AG04449 (cell line): ENCODE measurements at regions not wholly inside any gene's neighbourhood (a gene's known extent, or its start where the extent isn't known, plus 50 kb on each side); places are given as distances from the start of the nearest gene placed in this dataset.

Source experiments
- CTCF ChIA-PET: fragments of 350-600 bp; formaldehyde crosslinking; extraction: SDS; loops from one replicate; lab custom pipeline; 2021; ENCODE audit warnings: antibody characterized with exemption; lab: Yijun Ruan, JAX
- POLR2A ChIA-PET: fragments of 400-600, 350-600 bp; formaldehyde crosslinking; extraction: SDS; loops from one replicate; lab custom pipeline; 2020; ENCODE audit warnings: antibody characterized with exemption, inconsistent platforms; lab: Yijun Ruan, JAX
- DNase-seq: peaks from one replicate; pipeline ENCODE4 v3.0.0-alpha.2; 2010; ENCODE audit warnings: low read depth, low spot score
- H3K4me3 ChIP-seq: 2 replicates; pipeline ENCODE4 v1.5.1; 2011; ENCODE audit warnings: low read depth, mild to moderate bottlenecking, control low read depth, low read length
- CTCF ChIP-seq: IDR thresholded peaks from one replicate; pipeline ENCODE4 v1.5.1; 2011; ENCODE audit warnings: mild to moderate bottlenecking, moderate library complexity, low read length, control low read depth, inconsistent platforms; ENCODE audit not compliant: insufficient read depth; ENCODE audit errors: missing control alignments

GRCh38 chr3:150317469-150317868 lies 90.6 kb upstream of the TSC22D2 start:
- DNase-seq, result no peak
- no peak overlapping the region for H3K4me3 ChIP-seq
- ChIA-PET POLR2A (no interaction called here), CTCF (interaction anchor here (1.2 to 1.4 kb wide), 2 partner anchors 10 to 381 kb away, joined by 3 read pairs; no protein-coding TSS in a partner anchor)
- no peak for TF ChIP-seq CTCF

- POLR2A ChIA-PET, result no interaction called here
- no peak for TF ChIP-seq CTCF
- CTCF ChIA-PET, result interaction anchor here (0.6 to 2.3 kb wide), 3 partner anchors 13 to 23 kb away, joined by 3 to 7 read pairs (median 5); no protein-coding TSS in a partner anchor
- no peak for DNase-seq
- no peak overlapping the region for H3K4me3 ChIP-seq
Measured at GRCh38 chr3:150315721-150316120, 92.4 kb upstream of the TSC22D2 start.

- TF ChIP-seq CTCF, result no peak
- H3K4me3 ChIP-seq, result no peak overlapping the region
- DNase-seq, result no peak
- ChIA-PET CTCF (interaction anchor here (1.4 to 2.3 kb wide), 3 partner anchors 10 to 21 kb away, joined by 3 to 7 read pairs (median 5); no protein-coding TSS in a partner anchor), POLR2A (no interaction called here)
Measured at GRCh38 chr3:150314248-150315004, 93.7 kb upstream of the TSC22D2 start.

GRCh38 chr3:150312018-150312657 lies 96.0 kb upstream of the TSC22D2 start:
- ChIA-PET CTCF (interaction anchor here (0.8 kb wide), 1 partner anchor 91 kb away, joined by 3 read pairs; no protein-coding TSS in a partner anchor), POLR2A (no interaction called here)
- no peak for TF ChIP-seq CTCF
- DNase-seq, result no peak
- no peak overlapping the region for H3K4me3 ChIP-seq

- ChIA-PET CTCF (interaction anchor here (0.8 to 1.3 kb wide), 4 partner anchors 12 to 90 kb away, joined by 3 to 4 read pairs (median 3); no protein-coding TSS in a partner anchor), POLR2A (no interaction called here)
- no peak for DNase-seq
- no peak overlapping the region for H3K4me3 ChIP-seq
- no peak for TF ChIP-seq CTCF
Measured at GRCh38 chr3:150311156-150311555, 96.9 kb upstream of the TSC22D2 start.

- CTCF ChIA-PET, result interaction anchor here (1.3 kb wide), 1 partner anchor 68 kb away, joined by 3 read pairs; no protein-coding TSS in a partner anchor
- DNase-seq, result no peak
- H3K4me3 ChIP-seq, result no peak overlapping the region
- POLR2A ChIA-PET, result interaction anchor here (1.2 kb wide), 1 partner anchor 98 kb away, joined by 3 read pairs; the partner anchor contains the start of gene TSC22D2
- no peak for TF ChIP-seq CTCF
Measured at GRCh38 chr3:150309557-150309956, 98.5 kb upstream of the TSC22D2 start.
